ENCODE measurements at regions not wholly inside any gene's neighbourhood (a gene's known extent, or its start where the extent isn't known, plus 50 kb on each side); places are given as distances from the start of the nearest gene placed in this dataset.

GRCh38 chr6:156425359-156426020, 351.7 kb upstream of the ARID1B start:
- TF ChIP-seq GATA2 (IDR thresholded peaks at IDR 0.05; ENCODE audit: low read depth, low read length) (no peak), GATA3 (IDR thresholded peaks at IDR 0.05; ENCODE audit: low read depth, low read length) (no peak)
